Ishikawa (cell line): ENCODE measurements at regions not wholly inside any gene's neighbourhood (a gene's known extent, or its start where the extent isn't known, plus 50 kb on each side); places are given as distances from the start of the nearest gene placed in this dataset.

Source experiments
- CEBPB ChIP-seq: IDR thresholded peaks from 2 replicates; pipeline ENCODE4 v1.6.1; 2012
- CREB1 ChIP-seq: IDR thresholded peaks from 2 replicates; pipeline ENCODE4 v1.6.1; 2012; ENCODE audit warnings: low read depth
- EP300 ChIP-seq: IDR thresholded peaks from 2 replicates; pipeline ENCODE4 v1.6.1; 2012; ENCODE audit warnings: borderline replicate concordance
- FOXM1 ChIP-seq: IDR thresholded peaks from 2 replicates; pipeline ENCODE4 v1.6.1; 2012; ENCODE audit warnings: low read depth, borderline replicate concordance
- MAX ChIP-seq: IDR thresholded peaks from 2 replicates; pipeline ENCODE4 v1.6.1; 2012
- NFIC ChIP-seq: IDR thresholded peaks from 2 replicates; pipeline ENCODE4 v1.6.1; 2012
- RAD21 ChIP-seq: IDR thresholded peaks from 2 replicates; pipeline ENCODE4 v1.6.1; 2012; ENCODE audit warnings: low read depth
- REST ChIP-seq: IDR thresholded peaks from 2 replicates; pipeline ENCODE4 v1.6.1; 2012; ENCODE audit warnings: low read depth, mild to moderate bottlenecking
- TAF1 ChIP-seq: IDR thresholded peaks from 2 replicates; pipeline ENCODE4 v1.6.1; 2012; ENCODE audit warnings: low read depth, mild to moderate bottlenecking
- TCF12 ChIP-seq: IDR thresholded peaks from 2 replicates; pipeline ENCODE4 v1.6.1; 2012; ENCODE audit warnings: low read depth
- TEAD4 ChIP-seq: IDR thresholded peaks from 2 replicates; pipeline ENCODE4 v1.6.1; 2012
- YY1 ChIP-seq: IDR thresholded peaks from 2 replicates; pipeline ENCODE4 v1.6.1; 2012; ENCODE audit warnings: low read depth

- TF ChIP-seq CREB1 (no peak), FOXM1 (no peak), EP300 (no peak), RAD21 (no peak), TEAD4 (no peak), YY1 (no peak), MAX (no peak), REST (no peak), CEBPB (no peak), TCF12 (no peak), TAF1 (no peak), NFIC (no peak)
These were observed 353.9 kb upstream of the LMCD1 start for GRCh38 chr3:8147711-8148110.
